ENCODE measurements at regions not wholly inside any gene's neighbourhood (a gene's known extent, or its start where the extent isn't known, plus 50 kb on each side); places are given as distances from the start of the nearest gene placed in this dataset.

DNA sequence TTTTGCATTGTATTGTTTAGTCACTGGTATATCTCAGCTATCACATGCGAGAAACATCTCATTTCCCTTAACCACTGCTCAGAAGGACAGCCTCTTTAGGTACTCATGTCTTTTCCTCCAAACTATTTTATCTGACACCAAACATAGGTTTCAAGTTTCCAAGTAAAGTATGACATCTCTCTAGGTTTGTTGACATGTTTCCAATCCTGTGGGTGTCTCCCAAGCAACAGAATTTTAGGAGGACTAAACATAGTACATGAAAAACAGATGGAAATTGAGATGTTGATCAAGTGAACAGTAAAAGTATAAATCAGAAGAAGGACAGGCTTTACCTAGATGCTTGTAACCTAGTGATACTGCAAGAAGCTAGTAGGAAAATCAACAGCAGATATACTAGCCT lies 371.4 kb downstream of the DTHD1 start:
- H3K4me3 Mint-ChIP-seq = no peak overlapping the region
- no peak overlapping the region for H3K27ac Mint-ChIP-seq
- peaks cover 0 to 3% (median 2%) of the 10 kb centered on the region in 3 donors for H3K27me3 Mint-ChIP-seq (ENCODE audit: low read depth in 3 of 3)
- no peak for DNase-seq
- H3K9me3 Mint-ChIP-seq = peaks cover 0 to 9% (median 2%) of the 10 kb centered on the region in 6 donors
- H3K4me1 Mint-ChIP-seq = no peaks in the 10 kb centered on the region
- no peaks in the 10 kb centered on the region for H3K36me3 Mint-ChIP-seq

DNA sequence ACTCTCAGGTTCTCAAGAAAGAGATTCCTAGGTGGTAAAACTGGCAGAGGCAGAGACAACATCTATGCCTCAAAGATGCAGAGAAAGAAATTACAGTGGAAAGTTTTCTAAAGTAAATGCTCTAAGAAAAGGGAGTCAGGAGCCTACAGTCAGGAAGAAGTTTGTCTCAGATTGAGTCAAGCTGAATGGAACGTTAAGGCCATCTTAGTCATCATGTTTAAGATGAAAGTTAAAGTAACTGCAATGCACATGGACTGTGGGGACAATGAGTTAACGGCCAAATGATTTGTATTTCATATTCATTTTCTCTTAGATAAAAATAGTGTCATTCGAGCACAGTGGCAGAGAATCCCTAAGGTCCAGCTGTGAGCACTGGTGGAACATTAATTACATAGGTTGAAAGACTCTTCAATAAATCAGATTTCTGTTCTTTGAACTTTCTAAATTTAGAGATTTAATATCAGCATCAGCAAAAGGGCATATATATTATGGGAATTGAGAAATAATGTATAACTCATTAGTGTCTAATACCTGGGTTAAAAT lies 384.6 kb downstream of the DTHD1 start:
- H3K27ac Mint-ChIP-seq = no peak overlapping the region
- H3K4me1 Mint-ChIP-seq = no peaks in the 10 kb centered on the region
- H3K36me3 Mint-ChIP-seq = no peaks in the 10 kb centered on the region
- H3K9me3 Mint-ChIP-seq = peaks cover 0 to 9% (median under 1%) of the 10 kb centered on the region in 6 donors
- no peak for DNase-seq
- no peak overlapping the region for H3K4me3 Mint-ChIP-seq
- H3K27me3 Mint-ChIP-seq (ENCODE audit: low read depth in 3 of 3) = peaks cover 0 to 1% (median 0%) of the 10 kb centered on the region in 3 donors

DNA sequence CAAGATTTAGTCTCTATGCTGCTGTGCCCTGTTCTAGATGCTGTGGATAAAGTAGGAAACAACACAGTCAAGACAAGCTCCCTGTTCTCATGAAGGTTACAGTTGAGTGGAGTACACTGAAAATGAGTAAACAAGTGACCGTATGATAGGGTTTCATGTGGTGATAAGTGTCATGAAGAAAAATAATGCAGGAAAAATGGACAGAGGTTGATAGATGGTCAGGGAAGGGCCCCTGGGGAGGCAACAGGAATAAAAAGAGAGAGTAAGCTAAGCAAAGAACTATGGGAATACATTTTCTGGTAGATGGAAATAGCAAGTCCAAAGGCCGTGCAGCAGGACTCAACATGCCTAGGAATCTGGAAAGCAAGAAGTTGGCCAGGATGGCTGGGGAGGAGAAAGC lies 394.0 kb downstream of the DTHD1 start:
- Mint-ChIP-seq H3K27ac (peak overlapping the region in 1 of 6 donors; percentile 4), H3K4me3 (no peak overlapping the region), H3K36me3 (no peaks in the 10 kb centered on the region), H3K9me3 (peaks cover 0 to 17% (median 2%) of the 10 kb centered on the region in 6 donors), H3K27me3 (ENCODE audit: low read depth in 3 of 3) (peaks cover 0 to 5% (median 0%) of the 10 kb centered on the region in 3 donors), H3K4me1 (no peaks in the 10 kb centered on the region)
- no peak for DNase-seq

DNA sequence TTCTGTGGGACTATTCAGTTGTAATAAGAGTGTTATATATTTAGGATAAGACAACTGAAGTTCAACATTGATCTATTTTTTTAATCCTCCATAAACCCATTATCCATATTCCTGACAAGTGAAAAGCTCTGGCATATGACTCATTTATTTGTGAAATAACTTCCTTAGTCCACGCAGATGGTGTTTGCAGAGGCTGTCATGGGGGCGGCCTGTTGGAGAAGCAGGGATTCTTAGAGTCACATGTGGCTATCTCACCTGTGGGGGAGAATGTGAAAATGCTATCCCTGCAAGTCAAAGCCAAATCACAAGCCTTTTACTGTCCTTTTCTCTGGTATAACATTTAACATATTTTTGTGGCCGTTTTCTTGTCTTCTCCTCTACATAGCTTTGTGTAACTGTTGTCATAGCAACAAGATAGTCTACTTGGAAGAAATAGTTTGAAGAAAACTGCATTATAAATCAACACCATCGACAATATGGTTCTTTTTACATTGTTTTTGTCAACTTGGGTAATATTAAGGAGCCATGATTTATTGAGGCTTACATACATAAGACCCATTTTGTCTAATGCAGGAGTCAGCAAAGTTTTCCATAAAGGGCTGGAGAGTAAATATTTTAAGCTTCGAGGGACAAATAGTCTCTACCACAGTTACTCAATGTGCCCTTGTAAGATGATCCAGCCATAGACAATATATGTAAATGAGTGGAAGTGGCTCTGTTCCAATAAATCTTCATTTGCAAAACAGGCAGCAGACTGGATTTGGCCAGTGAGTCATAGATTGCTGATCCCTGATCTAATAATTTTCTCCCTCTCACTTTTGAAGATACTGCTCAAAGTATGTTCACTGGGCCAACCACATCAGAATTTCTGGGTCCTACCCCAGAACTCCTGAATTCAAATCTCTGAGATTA lies 395.0 kb downstream of the DTHD1 start:
- Mint-ChIP-seq H3K27me3 (ENCODE audit: low read depth in 3 of 3) (peaks cover 0 to 5% (median 0%) of the 10 kb centered on the region in 3 donors), H3K4me3 (no peak overlapping the region), H3K9me3 (peaks cover 0 to 17% (median 2%) of the 10 kb centered on the region in 6 donors), H3K36me3 (no peaks in the 10 kb centered on the region), H3K27ac (no peak overlapping the region), H3K4me1 (no peaks in the 10 kb centered on the region)
- no peak for DNase-seq

DNA sequence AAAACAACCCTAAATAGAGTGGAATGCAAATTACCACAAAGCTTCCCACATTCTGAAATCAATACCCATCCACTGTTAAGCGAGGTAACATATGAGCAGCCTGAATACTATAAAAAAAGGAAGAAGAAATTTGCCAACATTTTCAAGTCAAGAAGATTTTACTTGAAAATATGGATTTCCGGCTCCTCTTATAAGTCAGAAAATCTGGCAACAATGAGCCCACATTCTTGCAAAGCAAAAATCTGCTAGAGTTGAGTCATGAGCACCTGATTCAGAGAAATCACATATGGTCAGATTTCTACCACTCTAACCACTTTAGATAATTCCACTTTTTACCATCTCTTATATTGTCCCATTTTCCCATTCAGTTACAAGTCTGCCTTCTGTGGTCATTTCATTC lies 395.7 kb downstream of the DTHD1 start:
- Mint-ChIP-seq H3K9me3 (peaks cover 0 to 17% (median 2%) of the 10 kb centered on the region in 6 donors), H3K27me3 (ENCODE audit: low read depth in 3 of 3) (peaks cover 0 to 5% (median 0%) of the 10 kb centered on the region in 3 donors), H3K4me3 (no peak overlapping the region), H3K27ac (no peak overlapping the region), H3K36me3 (no peaks in the 10 kb centered on the region), H3K4me1 (no peaks in the 10 kb centered on the region)
- DNase-seq = no peak

DNA sequence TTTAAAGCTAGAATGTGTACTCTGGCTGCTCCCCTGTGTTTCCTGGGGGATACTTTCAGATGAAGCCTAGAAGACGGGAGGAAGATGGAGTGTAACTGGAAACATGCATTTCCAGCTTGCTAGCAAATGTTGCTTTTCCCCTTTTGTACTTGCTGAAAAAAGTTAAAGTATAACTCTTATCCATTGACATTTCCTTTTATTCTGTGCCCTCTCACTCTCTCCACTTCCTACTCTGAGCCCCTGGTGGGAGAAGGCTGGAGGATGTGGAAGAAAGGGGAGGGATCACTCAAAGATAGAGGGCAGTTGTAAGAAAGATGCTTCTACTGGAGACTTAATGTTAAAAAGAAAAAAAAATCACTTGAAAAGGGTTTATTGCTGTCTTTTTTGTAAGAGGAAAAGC lies 396.5 kb downstream of the DTHD1 start:
- peaks cover 0 to 5% (median 0%) of the 10 kb centered on the region in 3 donors for H3K27me3 Mint-ChIP-seq (ENCODE audit: low read depth in 3 of 3)
- DNase-seq = no peak
- no peak overlapping the region for H3K27ac Mint-ChIP-seq
- no peaks in the 10 kb centered on the region for H3K4me1 Mint-ChIP-seq
- H3K9me3 Mint-ChIP-seq = peaks cover 0 to 17% (median 2%) of the 10 kb centered on the region in 6 donors
- no peaks in the 10 kb centered on the region for H3K36me3 Mint-ChIP-seq
- H3K4me3 Mint-ChIP-seq = no peak overlapping the region

DNA sequence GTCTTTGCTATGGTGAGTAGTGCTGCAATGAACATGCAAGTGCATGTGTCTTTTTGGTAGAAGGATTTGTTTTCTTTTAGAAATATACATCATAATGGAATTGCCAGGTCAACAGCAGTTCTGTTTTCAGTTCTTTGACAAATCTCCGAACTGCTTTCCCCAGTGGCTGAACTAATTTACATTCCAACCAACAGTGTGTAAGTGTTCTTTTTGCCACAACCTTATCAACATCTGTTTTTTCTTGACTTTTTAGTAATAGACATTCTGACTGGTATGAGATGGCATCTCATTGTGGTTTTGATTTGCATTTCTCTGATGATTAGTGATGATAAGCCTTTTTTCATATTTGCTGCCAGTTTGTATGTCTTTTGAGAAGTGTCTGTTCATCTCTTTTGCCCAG lies 406.3 kb downstream of the DTHD1 start:
- no peak for DNase-seq
- H3K4me3 Mint-ChIP-seq = no peak overlapping the region
- peaks cover 5 to 32% (median 12%) of the 10 kb centered on the region in 6 donors for H3K9me3 Mint-ChIP-seq
- no peaks in the 10 kb centered on the region for H3K36me3 Mint-ChIP-seq
- H3K4me1 Mint-ChIP-seq = no peaks in the 10 kb centered on the region
- H3K27me3 Mint-ChIP-seq (ENCODE audit: low read depth in 3 of 3) = peaks cover 0 to 1% (median 0%) of the 10 kb centered on the region in 3 donors
- no peak overlapping the region for H3K27ac Mint-ChIP-seq

DNA sequence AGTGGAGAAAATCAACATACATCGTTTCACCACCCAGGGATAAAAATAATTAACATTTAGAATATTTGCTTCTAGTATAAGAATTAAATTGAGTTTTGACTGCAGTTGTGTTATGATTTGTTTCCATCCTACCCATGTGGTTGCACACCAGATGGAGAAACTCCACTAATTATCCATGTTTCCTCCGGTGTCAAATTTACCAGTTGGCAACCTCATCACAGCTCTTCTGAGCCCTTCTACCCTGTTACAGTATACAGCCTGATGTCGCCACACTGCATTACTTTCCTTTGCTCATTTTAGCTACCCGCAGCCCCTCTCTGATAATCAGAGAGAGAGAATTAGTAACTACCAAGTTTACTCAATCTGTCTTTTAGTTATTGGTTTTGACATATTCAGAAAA lies 411.2 kb downstream of the DTHD1 start:
- peaks cover 5 to 34% (median 9%) of the 10 kb centered on the region in 6 donors for H3K9me3 Mint-ChIP-seq
- no peak overlapping the region for H3K4me3 Mint-ChIP-seq
- H3K27me3 Mint-ChIP-seq (ENCODE audit: low read depth in 3 of 3) = peaks cover 0 to 1% (median 0%) of the 10 kb centered on the region in 3 donors
- H3K36me3 Mint-ChIP-seq = no peaks in the 10 kb centered on the region
- H3K4me1 Mint-ChIP-seq = no peaks in the 10 kb centered on the region
- no peak overlapping the region for H3K27ac Mint-ChIP-seq
- no peak for DNase-seq

DNA sequence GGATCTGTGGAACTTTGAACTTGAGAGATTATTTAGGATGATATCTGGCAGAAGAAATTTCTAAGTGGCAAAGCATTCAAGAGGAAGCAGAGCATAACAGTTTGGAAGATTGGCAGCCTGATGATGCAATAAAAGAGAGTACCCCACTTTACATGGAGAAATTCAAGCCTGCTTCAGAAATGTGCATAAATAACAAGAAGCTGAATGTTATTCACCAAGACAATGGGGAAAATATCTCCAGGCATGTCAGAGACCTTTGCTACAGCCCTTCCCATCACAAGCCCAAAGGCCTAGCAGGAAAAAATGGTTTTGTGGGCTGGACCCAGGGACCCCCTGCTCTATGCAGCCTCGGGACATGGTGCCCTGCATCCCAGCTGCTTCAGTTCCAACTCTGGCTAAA lies 420.8 kb downstream of the DTHD1 start:
- Mint-ChIP-seq H3K4me3 (no peak overlapping the region), H3K36me3 (no peaks in the 10 kb centered on the region), H3K27ac (no peak overlapping the region), H3K4me1 (no peaks in the 10 kb centered on the region), H3K9me3 (peaks cover 0 to 9% (median 4%) of the 10 kb centered on the region in 6 donors), H3K27me3 (ENCODE audit: low read depth in 3 of 3) (no peaks in the 10 kb centered on the region)
- DNase-seq = no peak

DNA sequence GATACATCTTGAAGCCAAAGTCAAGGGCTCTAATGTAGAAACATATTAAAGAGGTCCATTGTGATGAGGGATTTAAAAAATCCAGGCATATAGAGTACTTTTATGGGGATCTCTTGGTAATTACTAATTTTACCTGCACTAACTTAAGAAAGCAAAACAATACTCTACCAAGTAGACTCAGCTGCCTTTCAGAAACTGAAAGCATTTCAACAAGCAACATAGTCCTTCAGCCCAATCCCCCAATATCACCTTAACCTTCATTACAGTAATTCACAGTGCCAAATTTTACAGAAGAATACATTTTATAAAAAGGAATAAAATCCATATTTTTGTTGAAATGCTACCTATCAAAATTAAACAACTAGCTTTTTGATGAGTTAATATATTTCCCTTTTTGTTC lies 422.9 kb downstream of the DTHD1 start:
- H3K4me1 Mint-ChIP-seq = no peaks in the 10 kb centered on the region
- H3K27me3 Mint-ChIP-seq (ENCODE audit: low read depth in 3 of 3) = no peaks in the 10 kb centered on the region
- H3K4me3 Mint-ChIP-seq = no peak overlapping the region
- no peak for DNase-seq
- H3K27ac Mint-ChIP-seq = no peak overlapping the region
- peaks cover 0 to 9% (median 5%) of the 10 kb centered on the region in 6 donors for H3K9me3 Mint-ChIP-seq
- H3K36me3 Mint-ChIP-seq = no peaks in the 10 kb centered on the region

DNA sequence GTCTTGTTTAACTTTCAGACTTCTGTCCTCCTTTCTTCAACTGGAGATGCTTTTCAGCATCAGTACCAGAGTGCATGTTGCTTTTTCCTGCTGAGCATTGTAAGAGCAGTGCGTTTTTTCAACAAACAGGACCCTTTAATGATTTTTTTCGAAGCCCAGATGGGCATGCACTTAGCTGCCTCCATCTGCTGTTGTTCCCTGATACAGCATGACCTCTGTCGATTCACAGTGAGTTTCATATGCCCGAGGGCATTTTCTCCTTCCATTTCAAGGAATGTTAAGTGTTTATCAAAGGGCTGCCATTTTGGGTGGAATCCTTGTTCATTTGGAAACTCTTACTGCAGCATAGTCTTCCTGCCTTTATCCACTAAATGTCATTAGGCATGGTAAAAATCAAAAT lies 428.6 kb downstream of the DTHD1 start:
- no peak for DNase-seq
- no peak overlapping the region for H3K4me3 Mint-ChIP-seq
- no peak overlapping the region for H3K27ac Mint-ChIP-seq
- H3K4me1 Mint-ChIP-seq = no peaks in the 10 kb centered on the region
- H3K36me3 Mint-ChIP-seq = no peaks in the 10 kb centered on the region
- H3K9me3 Mint-ChIP-seq = peaks cover 0 to 7% (median under 1%) of the 10 kb centered on the region in 6 donors
- H3K27me3 Mint-ChIP-seq (ENCODE audit: low read depth in 3 of 3) = peaks cover 0 to 2% (median 0%) of the 10 kb centered on the region in 3 donors

DNA sequence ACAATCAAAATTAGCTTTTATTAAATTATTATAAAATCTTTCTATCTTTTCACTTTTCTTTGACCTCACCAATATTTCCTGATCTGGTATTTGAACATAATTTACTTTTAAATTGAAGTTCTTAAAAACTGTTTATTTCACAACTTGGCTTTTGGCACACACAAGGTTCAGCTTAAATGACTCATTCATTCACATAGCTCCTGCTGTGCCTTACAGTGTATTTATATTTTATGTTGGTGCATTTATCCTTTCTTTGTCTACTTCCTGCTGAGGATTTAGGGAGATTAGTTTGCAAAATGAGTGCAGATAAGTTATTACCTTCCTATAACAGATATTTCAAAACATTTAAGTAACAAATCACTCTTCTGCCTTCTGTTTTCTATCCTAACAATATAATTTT lies 430.6 kb downstream of the DTHD1 start:
- Mint-ChIP-seq H3K9me3 (peaks cover 0 to 9% (median 1%) of the 10 kb centered on the region in 6 donors), H3K4me3 (no peak overlapping the region)

DNA sequence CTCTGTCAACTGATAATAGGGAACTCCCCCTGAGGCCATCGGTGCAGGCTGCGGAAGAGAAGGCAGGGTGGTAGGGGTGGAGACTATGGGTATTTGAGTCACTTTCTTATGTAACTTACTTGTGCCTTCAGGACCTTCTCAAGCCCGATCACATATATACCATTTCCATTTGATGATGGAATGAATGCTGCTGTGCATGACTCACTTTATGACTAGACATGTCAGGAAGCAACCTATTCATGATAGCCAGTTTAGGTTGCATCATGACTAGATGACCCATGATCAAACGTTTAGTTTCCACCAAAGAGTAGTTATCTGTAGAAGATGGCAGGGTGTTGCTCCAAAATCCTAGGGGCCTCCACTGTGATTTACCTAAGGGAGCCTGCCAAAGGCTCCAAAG lies 435.5 kb downstream of the DTHD1 start:
- Mint-ChIP-seq H3K36me3 (no peaks in the 10 kb centered on the region), H3K4me1 (no peaks in the 10 kb centered on the region), H3K27me3 (ENCODE audit: low read depth in 3 of 3) (peaks cover 0 to 7% (median 0%) of the 10 kb centered on the region in 3 donors), H3K9me3 (peaks cover 0 to 5% (median 0%) of the 10 kb centered on the region in 6 donors), H3K27ac (no peak overlapping the region), H3K4me3 (no peak overlapping the region)
- no peak for DNase-seq

More for the DNA sequence above, 430.6 kb downstream of the DTHD1 start:
- no peak for DNase-seq
- H3K4me1 Mint-ChIP-seq = no peaks in the 10 kb centered on the region
- peaks cover 0 to 2% (median 2%) of the 10 kb centered on the region in 3 donors for H3K27me3 Mint-ChIP-seq (ENCODE audit: low read depth in 3 of 3)
- H3K27ac Mint-ChIP-seq = no peak overlapping the region
- no peaks in the 10 kb centered on the region for H3K36me3 Mint-ChIP-seq

DNA sequence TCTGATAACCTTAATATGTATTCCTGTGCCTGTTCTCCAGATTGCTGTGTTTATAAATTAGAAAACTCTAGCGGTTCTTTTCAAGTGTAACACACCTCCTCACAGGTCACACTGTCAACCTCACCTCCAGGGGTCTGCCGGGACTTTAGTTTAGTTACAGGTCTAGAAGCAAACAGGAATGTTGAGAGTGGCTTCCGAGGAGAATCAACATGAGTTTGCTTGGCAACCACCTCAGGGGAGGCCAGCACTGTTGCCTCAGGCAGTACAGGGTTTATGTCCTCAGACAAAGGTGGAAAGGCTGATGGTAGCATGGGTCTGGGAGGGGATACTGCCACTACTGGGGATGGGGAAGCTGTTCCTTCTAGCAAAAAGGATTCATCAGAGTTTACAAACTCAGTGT lies 438.0 kb downstream of the DTHD1 start:
- peaks cover 0 to 7% (median 3%) of the 10 kb centered on the region in 3 donors for H3K27me3 Mint-ChIP-seq (ENCODE audit: low read depth in 3 of 3)

More for the DNA sequence above, 438.0 kb downstream of the DTHD1 start:
- no peaks in the 10 kb centered on the region for H3K36me3 Mint-ChIP-seq
- DNase-seq = no peak
- H3K9me3 Mint-ChIP-seq = peaks cover 0 to 5% (median 0%) of the 10 kb centered on the region in 6 donors
- H3K4me3 Mint-ChIP-seq = no peak overlapping the region
- no peaks in the 10 kb centered on the region for H3K4me1 Mint-ChIP-seq
- H3K27ac Mint-ChIP-seq = no peak overlapping the region

All from immature natural killer cell (primary cell).